Endothelial cell of umbilical vein (primary cell): ENCODE measurements at regions not wholly inside any gene's neighbourhood (a gene's known extent, or its start where the extent isn't known, plus 50 kb on each side); places are given as distances from the start of the nearest gene placed in this dataset.
A peak's percentile ranks its signal among the peaks of the same experiment; 100 is the strongest.

Experiments used
- BruUV-seq: library from RNA; stranded (reverse); fragments of 400-500 nt; replicated peaks from 2 replicates; lab custom pipeline; 2021; lab: Mats Ljungman, UMichigan
- CTCF ChIA-PET: fragments of 300-600, 350-600 bp; sonication (Branson Sonifier 250); formaldehyde crosslinking; loops from one replicate; lab custom pipeline; 2021; ENCODE audit warnings: antibody characterized with exemption, inconsistent platforms; lab: Charles Lee
- POLR2A ChIA-PET: fragments of 300-600, 350-600 bp; sonication (Branson Sonifier 250); formaldehyde crosslinking; loops from one replicate; lab custom pipeline; 2021; ENCODE audit warnings: antibody characterized with exemption, inconsistent platforms; lab: Charles Lee
- DNase-seq: peaks from one replicate; pipeline ENCODE4 v3.0.0-alpha.2; 2011; ENCODE audit warnings: low read depth, low spot score
- FAIRE-seq: peaks from 2 replicates; lab custom pipeline; 2011; peaks lifted over from hg19 to GRCh38; lab: Jason Lieb, UNC
- H2AFZ ChIP-seq: 2 replicates; pipeline ENCODE4 v1.6.0; 2012; ENCODE audit warnings: low read depth, low read length, control low read depth, inconsistent platforms
- H3K27ac ChIP-seq: 2 replicates; pipeline ENCODE4 v1.5.1; 2011; ENCODE audit warnings: low read depth, mild to moderate bottlenecking, control low read depth, low read length, moderate library complexity; ENCODE audit not compliant: insufficient read depth
- H3K27me3 ChIP-seq, 2 experiments: 2 replicates each; pipeline versions ENCODE4 v1.6.0 to v1.6.1; 2011; ENCODE audit warnings: low read length in 2 of 2, mixed read lengths in 1 of 2; ENCODE audit not compliant: control insufficient read depth in 2 of 2, insufficient read depth in 2 of 2
- H3K36me3 ChIP-seq, 2 experiments: 2 replicates in 1 of 2; 3 replicates in 1 of 2; pipeline ENCODE4 v1.5.1; 2011; ENCODE audit warnings: low read length in 2 of 2, mild to moderate bottlenecking in 1 of 2, moderate library complexity in 1 of 2; ENCODE audit not compliant: control insufficient read depth in 2 of 2, insufficient read depth in 2 of 2; ENCODE audit errors: extremely low read depth in 1 of 2
- H3K4me1 ChIP-seq: 3 replicates; pipeline ENCODE4 v1.5.1; 2011; ENCODE audit warnings: mild to moderate bottlenecking, low read length; ENCODE audit not compliant: control insufficient read depth, insufficient read depth; ENCODE audit errors: extremely low read depth
- H3K4me2 ChIP-seq: 2 replicates; pipeline ENCODE4 v1.6.1; 2011; ENCODE audit warnings: low read length, control low read depth, mixed read lengths; ENCODE audit not compliant: insufficient read depth
- H3K4me3 ChIP-seq, 3 experiments: fragments of 200-600 bp in 1 of 3; sonication (generic), shearing (Covaris generic) in 1 of 3; replicated peaks in 1 of 3; 2 replicates each; pipeline ENCODE4 v1.5.1; 2011 to 2016; ENCODE audit warnings: control low read depth in 3 of 3, low read length in 3 of 3, mild to moderate bottlenecking in 2 of 3, inconsistent platforms in 1 of 3, low read depth in 1 of 3, moderate library complexity in 1 of 3; ENCODE audit not compliant: insufficient read depth in 1 of 3
- H3K79me2 ChIP-seq: 2 replicates; pipeline ENCODE4 v1.6.0; 2012; ENCODE audit warnings: low read length, inconsistent platforms; ENCODE audit not compliant: control insufficient read depth, insufficient read depth
- H3K9ac ChIP-seq: replicated peaks from 2 replicates; pipeline ENCODE3; 2011; ENCODE audit warnings: low read length, control low read depth; ENCODE audit not compliant: insufficient read depth; ENCODE audit errors: extremely low read depth
- H3K9me1 ChIP-seq: replicated peaks from 3 replicates; pipeline ENCODE4 v1.6.0; 2011; ENCODE audit warnings: mild to moderate bottlenecking, low read length; ENCODE audit not compliant: control insufficient read depth, insufficient read depth; ENCODE audit errors: extremely low read depth
- H3K9me3 ChIP-seq: replicated peaks from 2 replicates; pipeline ENCODE4 v1.5.1; 2012; ENCODE audit warnings: low read length, inconsistent platforms; ENCODE audit not compliant: control insufficient read depth, insufficient read depth
- H4K20me1 ChIP-seq: replicated peaks from 2 replicates; pipeline ENCODE3; 2011; ENCODE audit warnings: mild to moderate bottlenecking, low read length; ENCODE audit not compliant: control insufficient read depth, insufficient read depth; ENCODE audit errors: extremely low read depth
- CTCF ChIP-seq, 2 donors: IDR thresholded peaks; 1 replicate in 1 of 2; 2 replicates in 1 of 2; pipeline ENCODE4 v1.5.1; 2011; ENCODE audit warnings: low read length in 2 of 2, mild to moderate bottlenecking in 2 of 2, moderate library complexity in 2 of 2, control low read depth in 1 of 2, inconsistent platforms in 1 of 2, low read depth in 1 of 2; ENCODE audit not compliant: insufficient read depth in 1 of 2; ENCODE audit errors: extremely low read depth in 1 of 2
- FOS ChIP-seq: IDR thresholded peaks from 2 replicates; pipeline ENCODE4 v1.6.1; 2011; ENCODE audit warnings: mild to moderate bottlenecking, low read length, moderate library complexity, borderline replicate concordance; ENCODE audit not compliant: insufficient read depth
- GATA2 ChIP-seq: IDR thresholded peaks from 2 replicates; pipeline ENCODE4 v1.7.0; 2011; ENCODE audit warnings: low read depth, mild to moderate bottlenecking, moderate library complexity, mixed read lengths, low read length; ENCODE audit not compliant: insufficient read length, insufficient read depth
- dilution Hi-C: fragments of 300-500 bp; cut with MboI; formaldehyde crosslinking; loops from one replicate; pipeline ENCODE4 v1.15.0; 2019; ENCODE audit warnings: low sequenced_read_pairs; ENCODE audit not compliant: extremely low pct_ligation_motif_present
- intact Hi-C: fragments of 100-400 bp; cut with micrococcal nuclease; formaldehyde crosslinking; loops from one replicate; pipeline ENCODE4 v1.10.0; 2022

- intact Hi-C loops = loop anchor here (5.0 to 10.0 kb wide), 2 partner anchors 210 to 722 kb away; partner anchors contain the start of gene FBXO31
- POLR2A ChIA-PET = interaction anchor here (1.4 kb wide), 1 partner anchor 87 kb away, joined by 8 read pairs; no protein-coding TSS in a partner anchor
- CTCF ChIA-PET = interaction anchor here (0.8 to 1.3 kb wide), 5 partner anchors 36 to 398 kb away, joined by 3 read pairs; no protein-coding TSS in a partner anchor
- DNase-seq (no peak), FAIRE-seq (peak; percentile 31)
- BruUV-seq = no TSS peak
- H4K20me1 ChIP-seq = no peaks in the 10 kb centered on the region
- no peaks in the 10 kb centered on the region for H3K36me3 ChIP-seq
- H3K4me3 ChIP-seq = no peak overlapping the region
- no peaks in the 10 kb centered on the region for H3K79me2 ChIP-seq
- peak overlapping the region; percentile 95 for H3K27ac ChIP-seq
- no peak overlapping the region for H2AFZ ChIP-seq
- dilution Hi-C loops = no loop called here
- no peaks in the 10 kb centered on the region for H3K9me1 ChIP-seq
- H3K4me1 ChIP-seq = peaks cover 49% of the 10 kb centered on the region
- no peaks in the 10 kb centered on the region for H3K27me3 ChIP-seq
- H3K4me2 ChIP-seq = no peak overlapping the region
- no peak overlapping the region for H3K9ac ChIP-seq
- peaks cover 2% of the 10 kb centered on the region for H3K9me3 ChIP-seq
- TF ChIP-seq FOS (no peak), CTCF (IDR thresholded peaks at IDR 0.05; ENCODE audit: extremely low read depth in 1 of 2, insufficient read depth in 1 of 2, low read depth in 1 of 2, low read length in 2 of 2) (no peak), GATA2 (no peak)
These were observed 84.4 kb downstream of the FOXL1 start for GRCh38 chr16:86662740-86663139.
